ENCODE measurements at regions not wholly inside any gene's neighbourhood (a gene's known extent, or its start where the extent isn't known, plus 50 kb on each side); places are given as distances from the start of the nearest gene placed in this dataset.

DNA sequence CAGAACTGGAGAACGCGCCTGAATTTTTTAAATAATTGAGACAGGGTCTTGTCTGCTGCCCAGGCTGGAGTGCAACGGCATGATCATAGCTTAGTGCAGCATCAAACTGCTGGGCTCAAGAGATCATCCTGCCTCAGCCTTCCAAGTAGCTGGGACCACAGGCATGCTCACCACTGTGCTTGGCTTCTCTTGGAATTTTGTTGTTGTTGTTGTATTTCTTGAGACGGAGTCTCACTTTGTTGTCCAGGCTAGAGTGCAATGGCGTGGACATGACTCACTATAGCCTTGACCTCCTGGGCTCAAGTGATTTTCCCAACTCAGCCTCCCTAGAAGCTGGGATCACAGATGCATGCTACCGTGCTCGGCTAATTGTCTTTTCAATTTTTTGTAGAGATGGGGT lies 58.4 kb upstream of the DAB2IP start:
- Histone ChIP-seq H3K27me3 (no peaks in the 10 kb centered on the region), H3K27ac (no peak overlapping the region), H3K36me3 (ENCODE audit: low read depth, missing control alignments) (no peaks in the 10 kb centered on the region), H3K4me1 (no peaks in the 10 kb centered on the region), H3K9me3 (no peaks in the 10 kb centered on the region), H3K4me3 (no peak overlapping the region)
- intact Hi-C loops (cut with DNase I; ENCODE audit: low total_unique reads), result no loop called here
- TF ChIP-seq POLR2A (IDR thresholded peaks at IDR 0.05), result no peak
- TF ChIP-seq, protein P1, sequence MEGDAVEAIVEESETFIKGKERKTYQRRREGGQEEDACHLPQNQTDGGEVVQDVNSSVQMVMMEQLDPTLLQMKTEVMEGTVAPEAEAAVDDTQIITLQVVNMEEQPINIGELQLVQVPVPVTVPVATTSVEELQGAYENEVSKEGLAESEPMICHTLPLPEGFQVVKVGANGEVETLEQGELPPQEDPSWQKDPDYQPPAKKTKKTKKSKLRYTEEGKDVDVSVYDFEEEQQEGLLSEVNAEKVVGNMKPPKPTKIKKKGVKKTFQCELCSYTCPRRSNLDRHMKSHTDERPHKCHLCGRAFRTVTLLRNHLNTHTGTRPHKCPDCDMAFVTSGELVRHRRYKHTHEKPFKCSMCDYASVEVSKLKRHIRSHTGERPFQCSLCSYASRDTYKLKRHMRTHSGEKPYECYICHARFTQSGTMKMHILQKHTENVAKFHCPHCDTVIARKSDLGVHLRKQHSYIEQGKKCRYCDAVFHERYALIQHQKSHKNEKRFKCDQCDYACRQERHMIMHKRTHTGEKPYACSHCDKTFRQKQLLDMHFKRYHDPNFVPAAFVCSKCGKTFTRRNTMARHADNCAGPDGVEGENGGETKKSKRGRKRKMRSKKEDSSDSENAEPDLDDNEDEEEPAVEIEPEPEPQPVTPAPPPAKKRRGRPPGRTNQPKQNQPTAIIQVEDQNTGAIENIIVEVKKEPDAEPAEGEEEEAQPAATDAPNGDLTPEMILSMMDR (IDR thresholded peaks at IDR 0.05), result no peak
- 73% methylated on average over 7 of the region's 7 CpGs for WGBS, 2 donors
- no peak for DNase-seq

DNA sequence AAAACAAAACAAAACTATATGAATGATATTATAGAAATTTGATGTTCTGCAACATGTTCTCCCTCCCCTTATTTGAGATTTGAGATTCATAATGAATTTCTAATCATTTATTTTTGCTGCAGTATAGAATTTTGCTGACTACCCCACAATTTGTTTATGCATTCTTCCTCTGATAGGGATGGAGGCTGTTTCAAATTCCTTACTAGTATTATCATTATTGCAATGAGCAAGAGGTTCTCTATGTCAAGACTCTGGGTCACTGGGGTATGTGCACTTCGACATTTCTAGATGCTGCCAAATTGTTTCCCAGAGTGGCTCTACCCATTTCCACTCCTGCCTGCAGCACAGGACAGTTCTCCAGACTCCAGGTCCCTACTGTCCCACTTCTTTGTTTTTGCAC lies 54.9 kb upstream of the DAB2IP start:
- intact Hi-C loops (cut with DNase I; ENCODE audit: low total_unique reads), result no loop called here
- no peak overlapping the region for H3K4me3 ChIP-seq
- no peak for DNase-seq
- H3K27ac ChIP-seq, result no peak overlapping the region
- H3K4me1 ChIP-seq, result peaks cover 13% of the 10 kb centered on the region
- H3K9me3 ChIP-seq, result no peaks in the 10 kb centered on the region
- TF ChIP-seq POLR2A (IDR thresholded peaks at IDR 0.05), result no peak
- TF ChIP-seq, protein P1 (IDR thresholded peaks at IDR 0.05), result no peak
- no peaks in the 10 kb centered on the region for H3K27me3 ChIP-seq
- 84 to 91% methylated on average over 1 of the region's 1 CpG for WGBS, 2 donors
- H3K36me3 ChIP-seq (ENCODE audit: low read depth, missing control alignments), result no peaks in the 10 kb centered on the region

DNA sequence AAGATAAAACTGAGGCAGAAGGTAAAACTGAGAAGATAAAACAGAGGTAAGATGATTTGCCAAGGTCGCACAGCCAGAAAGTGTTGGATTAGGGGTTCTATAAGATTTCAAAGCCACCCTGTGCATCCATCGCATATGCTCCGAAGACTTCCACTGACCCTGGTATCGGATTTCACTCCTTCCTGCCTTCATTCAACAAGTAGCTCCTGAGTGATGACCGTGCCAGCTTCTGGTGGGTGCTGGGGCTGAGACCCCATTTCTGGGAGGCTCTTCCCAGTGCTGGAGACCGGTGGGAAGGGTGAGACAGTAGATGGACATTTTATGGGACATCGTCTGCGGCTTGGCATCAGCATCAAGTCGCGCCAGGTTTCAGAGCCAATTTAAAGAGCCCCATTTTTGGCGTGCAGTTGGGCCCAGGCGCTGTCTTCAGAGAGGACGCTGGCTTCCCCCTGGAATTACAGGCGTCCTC lies 53.7 kb upstream of the DAB2IP start:
- H3K4me1 ChIP-seq, result peaks cover 13% of the 10 kb centered on the region
- peak overlapping the region; percentile 55 to 64 for H3K4me3 ChIP-seq
- no peaks in the 10 kb centered on the region for H3K36me3 ChIP-seq (ENCODE audit: low read depth, missing control alignments)
- TF ChIP-seq, protein P1 (IDR thresholded peaks at IDR 0.05), result no peak
- DNase-seq, result no peak
- H3K27me3 ChIP-seq, result no peaks in the 10 kb centered on the region
- peak overlapping the region in 1 of 2 donors; percentile 84 for H3K27ac ChIP-seq
- 39 to 43% methylated on average over 6 to 14 of the region's 14 CpGs for WGBS, 2 donors
- intact Hi-C loops (cut with DNase I; ENCODE audit: low total_unique reads), result no loop called here
- H3K9me3 ChIP-seq, result no peaks in the 10 kb centered on the region

DNA sequence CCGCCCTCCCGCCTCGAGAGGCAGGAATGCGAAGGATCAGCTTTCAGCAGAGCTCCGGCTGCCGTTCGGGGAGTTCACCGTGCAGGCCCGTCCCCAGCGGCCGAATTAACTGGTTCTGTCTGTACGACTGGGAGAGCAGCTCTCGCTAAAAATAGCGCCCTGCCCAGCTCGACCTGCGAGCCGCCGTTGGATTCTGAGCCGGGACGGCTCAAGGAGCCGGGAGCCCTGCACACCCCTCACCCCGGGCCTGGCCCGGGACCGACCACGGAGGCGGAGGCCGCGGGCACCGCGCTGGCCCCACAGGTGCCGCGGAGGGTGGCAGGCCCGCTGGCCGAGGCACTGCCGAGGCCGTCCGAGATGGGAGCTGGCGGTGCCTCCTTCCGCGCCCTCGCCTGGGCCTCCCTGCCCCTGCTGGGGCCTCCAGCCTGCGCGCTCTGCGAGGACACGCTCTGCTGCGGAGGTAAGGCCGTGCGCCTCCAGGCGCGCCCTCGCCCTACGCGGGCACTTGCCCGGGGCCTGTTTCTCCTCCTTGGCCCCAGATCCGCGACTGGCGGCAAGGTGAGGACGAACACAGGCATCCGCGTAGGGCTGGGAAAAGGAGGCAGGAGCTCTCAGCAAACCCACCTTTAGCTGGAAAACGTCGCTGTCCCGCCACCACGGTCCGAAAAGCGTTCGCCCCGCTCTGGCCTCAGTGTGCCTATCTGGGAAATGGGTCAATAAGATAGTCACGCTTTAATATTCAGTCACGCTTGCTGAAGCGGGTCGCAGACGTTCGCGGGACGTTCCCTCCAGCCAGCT lies 53.1 kb upstream of the DAB2IP start:
- no peaks in the 10 kb centered on the region for H3K9me3 ChIP-seq
- H3K27ac ChIP-seq, result peak overlapping the region; percentile 12 to 84
- no peaks in the 10 kb centered on the region for H3K36me3 ChIP-seq (ENCODE audit: low read depth, missing control alignments)
- WGBS, 2 donors, result 20 to 21% methylated on average over 23 to 69 of the region's 76 CpGs
- TF ChIP-seq, protein P1 (IDR thresholded peaks at IDR 0.05), result no peak
- TF ChIP-seq POLR2A (IDR thresholded peaks at IDR 0.05), result no peak
- H3K4me1 ChIP-seq, result peaks cover 13% of the 10 kb centered on the region
- H3K4me3 ChIP-seq, result peak overlapping the region; percentile 55 to 64
- intact Hi-C loops (cut with DNase I; ENCODE audit: low total_unique reads), result no loop called here
- DNase-seq, result peak; percentile 77
- no peaks in the 10 kb centered on the region for H3K27me3 ChIP-seq

All from testis (tissue), 2 donors.